Mesendoderm (in vitro differentiated cells): ENCODE measurements at regions not wholly inside any gene's neighbourhood (a gene's known extent, or its start where the extent isn't known, plus 50 kb on each side); places are given as distances from the start of the nearest gene placed in this dataset.

Experiments used
- DNase-seq: peaks from one replicate; pipeline ENCODE4 v3.0.0; 2013
- H2AK5ac ChIP-seq: 2 replicates; pipeline ENCODE4 v1.6.1; 2013; ENCODE audit warnings: low read length, inconsistent platforms
- H2BK120ac ChIP-seq: 2 replicates; pipeline ENCODE4 v1.6.1; 2013; ENCODE audit warnings: low read depth, mild to moderate bottlenecking, low read length, moderate library complexity, mixed read lengths
- H2BK15ac ChIP-seq: replicated peaks from 2 replicates; pipeline ENCODE4 v1.6.1; 2013; ENCODE audit warnings: low read depth, mild to moderate bottlenecking, moderate library complexity
- H2BK5ac ChIP-seq: 2 replicates; pipeline ENCODE4 v1.6.1; 2013; ENCODE audit warnings: low read length, inconsistent platforms
- H3K18ac ChIP-seq: 2 replicates; pipeline ENCODE4 v1.6.1; 2013; ENCODE audit warnings: mild to moderate bottlenecking, low read length, mixed read lengths
- H3K23ac ChIP-seq: one replicate; pipeline ENCODE4 v1.6.1; 2013; ENCODE audit warnings: low read length
- H3K27ac ChIP-seq: 2 replicates; pipeline ENCODE4 v1.5.1; 2013; ENCODE audit warnings: low read depth, mild to moderate bottlenecking, inconsistent platforms, low read length, moderate library complexity
- H3K27me3 ChIP-seq: 2 replicates; pipeline ENCODE4 v1.6.1; 2013; ENCODE audit warnings: low read length, control low read depth, mild to moderate bottlenecking, inconsistent platforms; ENCODE audit not compliant: insufficient read depth, poor library complexity
- H3K36me3 ChIP-seq: 2 replicates; pipeline ENCODE4 v1.6.1; 2013; ENCODE audit warnings: low read length, inconsistent platforms; ENCODE audit not compliant: control insufficient read depth, insufficient read depth
- H3K4ac ChIP-seq: one replicate; pipeline ENCODE4 v1.6.1; 2013; ENCODE audit warnings: low read depth, mild to moderate bottlenecking, low read length, moderate library complexity
- H3K4me1 ChIP-seq: 2 replicates; pipeline ENCODE4 v1.6.1; 2013; ENCODE audit warnings: low read depth, low read length, inconsistent platforms; ENCODE audit not compliant: control insufficient read depth
- H3K4me2 ChIP-seq: 2 replicates; pipeline ENCODE4 v1.6.1; 2013; ENCODE audit warnings: low read length
- H3K4me3 ChIP-seq: 2 replicates; pipeline ENCODE4 v1.5.1; 2013; ENCODE audit warnings: mild to moderate bottlenecking, low read length
- H3K56ac ChIP-seq: one replicate; pipeline ENCODE4 v1.6.1; 2013; ENCODE audit warnings: low read length
- H3K79me1 ChIP-seq: 2 replicates; pipeline ENCODE4 v1.6.1; 2013; ENCODE audit warnings: low read length, inconsistent platforms
- H3K79me2 ChIP-seq: 2 replicates; pipeline ENCODE4 v1.6.1; 2013; ENCODE audit warnings: mild to moderate bottlenecking, low read length; ENCODE audit not compliant: control insufficient read depth, insufficient read depth
- H3K9ac ChIP-seq: 2 replicates; pipeline ENCODE4 v1.6.1; 2013; ENCODE audit warnings: low read length, inconsistent platforms
- H4K5ac ChIP-seq: one replicate; pipeline ENCODE4 v1.6.1; 2013; ENCODE audit warnings: low read length
- H4K8ac ChIP-seq: one replicate; pipeline ENCODE4 v1.6.1; 2013; ENCODE audit warnings: low read depth, mild to moderate bottlenecking, control low read depth, low read length, moderate library complexity
- WGBS: extraction: QIAGEN DNeasy Blood & Tissue Kit; methylation state at CpG from one replicate; pipeline ENCODE4 v1.1.7; 2013; ENCODE audit warnings: low lambda C conversion rate, missing lambda C conversion rate; ENCODE audit not compliant: insufficient coverage; ENCODE audit errors: extremely low coverage; 5-methylcytosine and 5-hydroxymethylcytosine counted together

- H4K5ac ChIP-seq: no peak overlapping the region
- H3K27me3 ChIP-seq: no peaks in the 10 kb centered on the region
- no peak overlapping the region for H3K4me2 ChIP-seq
- no peak overlapping the region for H3K27ac ChIP-seq
- H3K79me1 ChIP-seq: no peaks in the 10 kb centered on the region
- H3K18ac ChIP-seq: no peak overlapping the region
- no peak overlapping the region for H2BK120ac ChIP-seq
- no peak overlapping the region for H3K9ac ChIP-seq
- no peak overlapping the region for H3K56ac ChIP-seq
- H4K8ac ChIP-seq: no peak overlapping the region
- no peak overlapping the region for H3K4me3 ChIP-seq
- no peaks in the 10 kb centered on the region for H3K4me1 ChIP-seq
- no peak for DNase-seq
- H2BK5ac ChIP-seq: no peak overlapping the region
- no peak overlapping the region for H3K4ac ChIP-seq
- no CpG with 5 or more reads among the region's 2 CpGs for WGBS
- no peak overlapping the region for H2AK5ac ChIP-seq
- H3K79me2 ChIP-seq: no peaks in the 10 kb centered on the region
- no peak overlapping the region for H3K23ac ChIP-seq
- no peak overlapping the region for H2BK15ac ChIP-seq
- H3K36me3 ChIP-seq: no peaks in the 10 kb centered on the region
Measured at GRCh38 chr5:56361398-56361797, 128.3 kb upstream of the ANKRD55 start.

- Histone ChIP-seq H3K27me3 (no peaks in the 10 kb centered on the region), H3K4me1 (no peaks in the 10 kb centered on the region), H2BK15ac (no peak overlapping the region), H3K27ac (no peak overlapping the region), H3K79me1 (no peaks in the 10 kb centered on the region), H3K4me2 (no peak overlapping the region), H3K18ac (no peak overlapping the region), H3K36me3 (no peaks in the 10 kb centered on the region), H2BK120ac (no peak overlapping the region), H3K9ac (no peak overlapping the region), H3K4ac (no peak overlapping the region), H2BK5ac (no peak overlapping the region), H3K23ac (no peak overlapping the region), H3K79me2 (no peaks in the 10 kb centered on the region), H3K4me3 (no peak overlapping the region), H3K56ac (no peak overlapping the region), H4K5ac (no peak overlapping the region), H2AK5ac (no peak overlapping the region), H4K8ac (no peak overlapping the region)
- no CpG with 5 or more reads among the region's 6 CpGs for WGBS
- DNase-seq: no peak
Measured at GRCh38 chr5:56360816-56361215, 127.7 kb upstream of the ANKRD55 start.

- Histone ChIP-seq H3K27ac (no peak overlapping the region), H3K4me3 (no peak overlapping the region), H2AK5ac (no peak overlapping the region), H2BK120ac (no peak overlapping the region), H3K4ac (no peak overlapping the region), H3K18ac (no peak overlapping the region), H4K5ac (no peak overlapping the region), H3K36me3 (no peaks in the 10 kb centered on the region), H3K79me1 (no peaks in the 10 kb centered on the region), H3K4me1 (no peaks in the 10 kb centered on the region), H3K27me3 (no peaks in the 10 kb centered on the region), H2BK15ac (no peak overlapping the region), H3K56ac (no peak overlapping the region), H3K9ac (no peak overlapping the region), H3K4me2 (no peak overlapping the region), H2BK5ac (no peak overlapping the region), H3K23ac (no peak overlapping the region), H4K8ac (no peak overlapping the region), H3K79me2 (no peaks in the 10 kb centered on the region)
- no peak for DNase-seq
- no CpG with 5 or more reads among the region's 7 CpGs for WGBS
Measured at GRCh38 chr5:56359809-56360685, 126.9 kb upstream of the ANKRD55 start.

- H3K4ac ChIP-seq: no peak overlapping the region
- no peak overlapping the region for H3K4me2 ChIP-seq
- H2BK5ac ChIP-seq: no peak overlapping the region
- no peaks in the 10 kb centered on the region for H3K27me3 ChIP-seq
- no peak overlapping the region for H3K18ac ChIP-seq
- H2AK5ac ChIP-seq: no peak overlapping the region
- H3K23ac ChIP-seq: no peak overlapping the region
- H4K8ac ChIP-seq: no peak overlapping the region
- H3K27ac ChIP-seq: no peak overlapping the region
- H3K9ac ChIP-seq: no peak overlapping the region
- no peak overlapping the region for H2BK120ac ChIP-seq
- no peak overlapping the region for H4K5ac ChIP-seq
- H3K36me3 ChIP-seq: no peaks in the 10 kb centered on the region
- no peak overlapping the region for H2BK15ac ChIP-seq
- H3K4me1 ChIP-seq: no peaks in the 10 kb centered on the region
- no peak overlapping the region for H3K56ac ChIP-seq
- no peak overlapping the region for H3K4me3 ChIP-seq
- no CpG with 5 or more reads among the region's 12 CpGs for WGBS
- no peaks in the 10 kb centered on the region for H3K79me2 ChIP-seq
- no peak for DNase-seq
- H3K79me1 ChIP-seq: no peaks in the 10 kb centered on the region
Measured at GRCh38 chr5:56358703-56359681, 125.9 kb upstream of the ANKRD55 start.

GRCh38 chr5:56358046-56358445, 124.9 kb upstream of the ANKRD55 start:
- no peaks in the 10 kb centered on the region for H3K79me1 ChIP-seq
- H3K79me2 ChIP-seq: no peaks in the 10 kb centered on the region

More at GRCh38 chr5:56358046-56358445, 124.9 kb upstream of the ANKRD55 start:
- H3K4me1 ChIP-seq: no peaks in the 10 kb centered on the region
- no peak for DNase-seq
- no peak overlapping the region for H3K4me2 ChIP-seq
- no peak overlapping the region for H2BK15ac ChIP-seq
- no peak overlapping the region for H3K4ac ChIP-seq
- H3K18ac ChIP-seq: no peak overlapping the region
- no peaks in the 10 kb centered on the region for H3K36me3 ChIP-seq
- no peak overlapping the region for H3K56ac ChIP-seq
- H4K8ac ChIP-seq: no peak overlapping the region
- no CpG with 5 or more reads among the region's 1 CpG for WGBS
- no peak overlapping the region for H3K23ac ChIP-seq
- H2BK120ac ChIP-seq: no peak overlapping the region
- H2BK5ac ChIP-seq: no peak overlapping the region
- no peak overlapping the region for H2AK5ac ChIP-seq
- no peaks in the 10 kb centered on the region for H3K27me3 ChIP-seq
- no peak overlapping the region for H3K27ac ChIP-seq
- H4K5ac ChIP-seq: no peak overlapping the region
- no peak overlapping the region for H3K4me3 ChIP-seq
- H3K9ac ChIP-seq: no peak overlapping the region
